ENCODE measurements at regions not wholly inside any gene's neighbourhood (a gene's known extent, or its start where the extent isn't known, plus 50 kb on each side); places are given as distances from the start of the nearest gene placed in this dataset.

DNA sequence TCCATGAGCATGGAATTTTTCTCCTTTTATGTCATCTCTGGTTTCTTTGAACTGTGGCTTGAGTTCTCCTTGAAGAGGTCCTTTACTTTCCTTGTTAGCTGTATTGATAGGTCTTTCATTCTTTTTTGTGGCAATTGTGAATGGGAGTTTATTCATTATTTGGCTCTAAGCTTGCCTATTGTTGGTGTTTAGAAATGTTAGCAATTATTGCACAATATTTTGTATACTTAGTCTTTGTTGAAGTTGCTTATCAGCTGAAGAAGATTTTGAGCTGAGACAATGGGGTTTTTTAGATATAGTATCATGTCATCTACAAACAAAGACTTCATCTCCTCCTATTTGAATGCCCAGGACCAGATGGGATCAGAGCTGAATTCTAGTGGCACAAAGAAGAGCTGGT lies 1143.8 kb downstream of the XPNPEP1 start:
- intact Hi-C loops (cut with DNase I) = no loop called here
- no peak for DNase-seq
- TF ChIP-seq, protein P1, sequence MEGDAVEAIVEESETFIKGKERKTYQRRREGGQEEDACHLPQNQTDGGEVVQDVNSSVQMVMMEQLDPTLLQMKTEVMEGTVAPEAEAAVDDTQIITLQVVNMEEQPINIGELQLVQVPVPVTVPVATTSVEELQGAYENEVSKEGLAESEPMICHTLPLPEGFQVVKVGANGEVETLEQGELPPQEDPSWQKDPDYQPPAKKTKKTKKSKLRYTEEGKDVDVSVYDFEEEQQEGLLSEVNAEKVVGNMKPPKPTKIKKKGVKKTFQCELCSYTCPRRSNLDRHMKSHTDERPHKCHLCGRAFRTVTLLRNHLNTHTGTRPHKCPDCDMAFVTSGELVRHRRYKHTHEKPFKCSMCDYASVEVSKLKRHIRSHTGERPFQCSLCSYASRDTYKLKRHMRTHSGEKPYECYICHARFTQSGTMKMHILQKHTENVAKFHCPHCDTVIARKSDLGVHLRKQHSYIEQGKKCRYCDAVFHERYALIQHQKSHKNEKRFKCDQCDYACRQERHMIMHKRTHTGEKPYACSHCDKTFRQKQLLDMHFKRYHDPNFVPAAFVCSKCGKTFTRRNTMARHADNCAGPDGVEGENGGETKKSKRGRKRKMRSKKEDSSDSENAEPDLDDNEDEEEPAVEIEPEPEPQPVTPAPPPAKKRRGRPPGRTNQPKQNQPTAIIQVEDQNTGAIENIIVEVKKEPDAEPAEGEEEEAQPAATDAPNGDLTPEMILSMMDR (IDR thresholded peaks at IDR 0.05) = no peak

DNA sequence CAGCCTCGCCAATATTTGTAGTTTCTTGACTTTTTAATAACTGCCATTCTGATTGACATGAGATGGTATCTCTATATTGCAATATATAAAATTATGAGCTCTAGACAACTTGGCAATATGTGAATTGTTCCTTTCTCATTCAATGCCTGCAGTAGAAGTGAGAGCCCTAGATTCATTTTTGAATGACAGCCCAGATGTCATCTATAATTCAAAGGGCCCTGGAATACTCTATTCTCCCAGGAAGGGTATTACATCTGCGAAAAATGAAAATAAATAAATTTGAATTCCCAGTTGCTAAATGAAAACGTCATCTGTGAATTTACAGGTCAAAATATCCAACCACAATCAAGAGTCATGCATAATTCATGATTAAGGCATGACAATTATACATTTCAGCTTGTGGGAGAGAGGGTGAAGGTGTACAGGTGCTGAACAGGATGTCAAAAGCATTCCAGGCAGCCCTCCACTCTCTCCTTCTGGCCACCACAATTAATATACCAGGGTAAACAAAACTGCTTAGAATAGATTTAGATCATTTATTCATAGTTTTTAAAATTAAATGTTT lies 1147.3 kb downstream of the XPNPEP1 start:
- H3K27me3 ChIP-seq = no peaks in the 10 kb centered on the region
- H3K36me3 ChIP-seq = no peaks in the 10 kb centered on the region
- H3K27ac ChIP-seq = no peak overlapping the region
- no peak overlapping the region for H3K4me3 ChIP-seq
- no peak for DNase-seq
- no peaks in the 10 kb centered on the region for H3K9me3 ChIP-seq
- no peaks in the 10 kb centered on the region for H3K4me1 ChIP-seq
- intact Hi-C loops (cut with DNase I) = no loop called here
- WGBS, 2 donors = 71 to 77% methylated on average over 3 of the region's 3 CpGs
- no peak for TF ChIP-seq EP300 (IDR thresholded peaks at IDR 0.05)
- TF ChIP-seq POLR2AphosphoS5 (IDR thresholded peaks at IDR 0.05) = no peak
- TF ChIP-seq POLR2A (IDR thresholded peaks at IDR 0.05) = no peak
- TF ChIP-seq, protein P1 (IDR thresholded peaks at IDR 0.05) = no peak

More for the DNA sequence above, 1143.8 kb downstream of the XPNPEP1 start:
- Histone ChIP-seq H3K27ac (no peak overlapping the region), H3K9me3 (peaks cover 0 to under 1% (median 0%) of the 10 kb centered on the region in 4 donors), H3K27me3 (no peaks in the 10 kb centered on the region), H3K4me1 (no peaks in the 10 kb centered on the region), H3K36me3 (no peaks in the 10 kb centered on the region), H3K4me3 (no peak overlapping the region)

DNA sequence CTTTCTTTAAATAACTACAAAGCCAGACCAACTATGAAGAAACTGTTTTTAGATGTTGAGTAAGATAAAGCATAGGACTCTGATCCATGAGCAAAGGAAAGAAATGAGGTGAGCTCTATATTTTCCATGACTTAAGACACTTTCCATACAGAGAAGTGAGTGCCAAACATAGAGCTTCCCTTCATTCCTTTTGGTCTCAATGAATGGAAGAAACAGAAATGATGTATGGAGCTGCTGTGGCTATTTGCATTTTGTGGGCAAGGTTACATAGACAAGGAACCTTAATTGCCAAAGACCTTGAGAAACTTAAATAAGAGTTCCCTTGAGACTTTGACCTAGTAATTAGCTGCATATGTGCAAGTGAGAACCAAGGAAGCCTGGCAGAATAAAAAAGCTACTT lies 1152.2 kb downstream of the XPNPEP1 start:
- no peak for TF ChIP-seq POLR2AphosphoS5 (IDR thresholded peaks at IDR 0.05)
- TF ChIP-seq EP300 (IDR thresholded peaks at IDR 0.05) = no peak
- no peak for TF ChIP-seq POLR2A (IDR thresholded peaks at IDR 0.05)
- TF ChIP-seq, protein P1 (IDR thresholded peaks at IDR 0.05) = no peak
- no peaks in the 10 kb centered on the region for H3K36me3 ChIP-seq
- intact Hi-C loops (cut with DNase I) = no loop called here

DNA sequence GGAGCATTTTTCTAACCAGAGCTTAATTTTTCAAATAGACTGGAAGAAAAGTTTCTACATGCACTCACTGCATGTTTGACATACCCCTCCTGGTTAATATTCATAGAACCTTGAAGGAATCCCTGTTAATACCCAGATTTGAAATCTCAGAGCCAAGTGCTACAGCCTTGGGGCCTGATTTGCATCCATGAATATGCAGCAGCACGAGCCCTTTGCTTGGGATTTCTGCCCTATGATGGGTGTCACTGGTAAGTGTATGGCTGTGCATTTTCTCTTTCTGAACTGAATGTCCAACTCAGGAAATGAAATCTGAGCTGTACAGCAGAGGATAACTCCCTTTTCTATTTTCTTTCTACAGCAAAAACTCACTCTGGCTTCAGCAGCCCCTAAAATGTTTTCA lies 1157.5 kb downstream of the XPNPEP1 start:
- no peaks in the 10 kb centered on the region for H3K36me3 ChIP-seq
- intact Hi-C loops (cut with DNase I) = no loop called here
- TF ChIP-seq EP300 (IDR thresholded peaks at IDR 0.05) = no peak
- no peak for TF ChIP-seq POLR2AphosphoS5 (IDR thresholded peaks at IDR 0.05)
- TF ChIP-seq, protein P1 (IDR thresholded peaks at IDR 0.05) = no peak
- no peak for TF ChIP-seq POLR2A (IDR thresholded peaks at IDR 0.05)
- no peak overlapping the region for H3K27ac ChIP-seq
- no peaks in the 10 kb centered on the region for H3K27me3 ChIP-seq
- no peak for DNase-seq
- no peaks in the 10 kb centered on the region for H3K4me1 ChIP-seq
- WGBS, 2 donors = 48 to 67% methylated on average over 1 of the region's 1 CpG
- no peaks in the 10 kb centered on the region for H3K9me3 ChIP-seq
- H3K4me3 ChIP-seq = no peak overlapping the region

More for the DNA sequence above, 1152.2 kb downstream of the XPNPEP1 start:
- H3K4me3 ChIP-seq = no peak overlapping the region
- no peak for DNase-seq
- no peaks in the 10 kb centered on the region for H3K9me3 ChIP-seq
- H3K4me1 ChIP-seq = no peaks in the 10 kb centered on the region
- H3K27me3 ChIP-seq = no peaks in the 10 kb centered on the region
- no peak overlapping the region for H3K27ac ChIP-seq

DNA sequence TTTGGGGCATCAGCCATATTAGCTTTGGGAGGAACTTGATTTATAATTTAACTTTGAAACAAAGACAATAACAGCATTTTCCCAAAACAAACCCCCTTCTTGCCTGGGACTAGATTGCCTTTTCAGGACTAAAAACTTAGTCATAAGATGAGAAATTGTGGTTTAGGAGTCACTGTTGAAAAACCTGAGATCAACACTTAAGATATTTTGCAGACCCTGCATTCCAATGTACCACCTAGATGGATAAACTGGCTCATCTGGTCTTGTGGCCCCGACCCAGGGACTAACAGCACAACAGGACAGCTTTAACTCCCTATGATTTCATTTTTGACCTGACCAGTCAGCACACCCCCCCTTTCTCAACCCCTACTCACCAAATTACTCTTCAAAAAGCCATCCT lies 1165.4 kb downstream of the XPNPEP1 start:
- WGBS, 2 donors = 52 to 63% methylated on average over 1 of the region's 1 CpG
- intact Hi-C loops (cut with DNase I) = no loop called here
- no peaks in the 10 kb centered on the region for H3K36me3 ChIP-seq
- H3K4me3 ChIP-seq = no peak overlapping the region
- TF ChIP-seq POLR2A (IDR thresholded peaks at IDR 0.05) (no peak), EP300 (IDR thresholded peaks at IDR 0.05) (no peak), POLR2AphosphoS5 (IDR thresholded peaks at IDR 0.05) (no peak)
- TF ChIP-seq, protein P1 (IDR thresholded peaks at IDR 0.05) = no peak
- H3K27ac ChIP-seq = no peak overlapping the region
- no peaks in the 10 kb centered on the region for H3K27me3 ChIP-seq
- no peak for DNase-seq
- H3K9me3 ChIP-seq = no peaks in the 10 kb centered on the region
- H3K4me1 ChIP-seq = no peaks in the 10 kb centered on the region
